ENCODE measurements at regions not wholly inside any gene's neighbourhood (a gene's known extent, or its start where the extent isn't known, plus 50 kb on each side); places are given as distances from the start of the nearest gene placed in this dataset.

DNA sequence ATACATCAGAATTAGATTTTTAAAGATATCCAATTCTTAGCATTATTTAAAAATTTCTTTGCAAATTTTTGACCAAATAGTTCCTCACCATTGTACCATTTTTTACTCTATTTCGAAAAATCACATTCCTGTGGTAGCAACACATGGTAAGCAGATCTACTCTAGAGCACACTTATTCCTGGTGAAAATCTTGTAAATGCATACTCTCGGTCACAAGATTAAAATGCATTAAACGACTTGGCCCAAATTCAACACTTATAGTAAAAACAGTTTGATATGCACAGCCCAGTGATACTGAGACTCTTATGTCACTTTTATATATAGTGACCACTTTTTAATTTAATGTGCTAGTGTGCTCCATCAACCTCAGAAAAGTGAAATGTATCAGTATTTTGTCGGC is 208.8 kb upstream of the TARS1 start:
- TF ChIP-seq, protein P1, sequence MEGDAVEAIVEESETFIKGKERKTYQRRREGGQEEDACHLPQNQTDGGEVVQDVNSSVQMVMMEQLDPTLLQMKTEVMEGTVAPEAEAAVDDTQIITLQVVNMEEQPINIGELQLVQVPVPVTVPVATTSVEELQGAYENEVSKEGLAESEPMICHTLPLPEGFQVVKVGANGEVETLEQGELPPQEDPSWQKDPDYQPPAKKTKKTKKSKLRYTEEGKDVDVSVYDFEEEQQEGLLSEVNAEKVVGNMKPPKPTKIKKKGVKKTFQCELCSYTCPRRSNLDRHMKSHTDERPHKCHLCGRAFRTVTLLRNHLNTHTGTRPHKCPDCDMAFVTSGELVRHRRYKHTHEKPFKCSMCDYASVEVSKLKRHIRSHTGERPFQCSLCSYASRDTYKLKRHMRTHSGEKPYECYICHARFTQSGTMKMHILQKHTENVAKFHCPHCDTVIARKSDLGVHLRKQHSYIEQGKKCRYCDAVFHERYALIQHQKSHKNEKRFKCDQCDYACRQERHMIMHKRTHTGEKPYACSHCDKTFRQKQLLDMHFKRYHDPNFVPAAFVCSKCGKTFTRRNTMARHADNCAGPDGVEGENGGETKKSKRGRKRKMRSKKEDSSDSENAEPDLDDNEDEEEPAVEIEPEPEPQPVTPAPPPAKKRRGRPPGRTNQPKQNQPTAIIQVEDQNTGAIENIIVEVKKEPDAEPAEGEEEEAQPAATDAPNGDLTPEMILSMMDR (IDR thresholded peaks at IDR 0.05): no peak

DNA sequence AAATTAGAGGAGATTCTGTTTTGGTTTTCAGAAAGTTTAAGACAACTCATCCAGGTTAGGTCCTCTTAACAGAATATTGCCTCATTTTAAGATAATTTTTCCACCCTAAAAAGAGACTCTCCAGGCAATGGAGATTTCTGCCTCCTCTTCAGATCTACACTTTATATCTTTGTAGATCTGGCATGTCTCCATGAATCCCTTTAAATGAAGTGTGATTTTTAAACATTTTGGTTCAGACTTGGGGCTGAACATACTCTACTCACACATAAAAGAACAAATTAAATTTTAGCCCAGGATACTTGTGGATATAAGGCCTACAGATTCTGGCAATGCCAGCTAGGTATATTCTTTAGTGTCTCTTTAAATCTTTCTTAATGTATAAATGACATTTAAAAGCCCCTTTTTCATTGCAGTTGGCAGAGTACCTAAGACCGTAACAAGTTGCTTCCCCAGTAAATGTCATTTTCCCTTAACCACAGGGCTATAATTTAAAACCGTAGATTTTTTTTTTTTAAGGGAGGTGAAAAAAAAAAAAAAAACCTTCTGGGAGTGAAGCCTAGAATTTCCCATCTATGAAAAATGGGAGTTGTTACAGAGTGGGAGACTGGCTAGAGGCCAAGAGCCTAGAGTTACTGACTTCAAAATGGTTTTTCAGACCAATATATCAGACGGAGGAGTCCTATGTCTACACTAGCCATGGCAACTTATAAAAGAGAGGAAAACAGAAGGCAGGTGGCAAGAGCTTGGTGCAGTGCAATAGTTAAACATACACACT is 207.8 kb upstream of the TARS1 start:
- TF ChIP-seq, protein P1 (IDR thresholded peaks at IDR 0.05): no peak

DNA sequence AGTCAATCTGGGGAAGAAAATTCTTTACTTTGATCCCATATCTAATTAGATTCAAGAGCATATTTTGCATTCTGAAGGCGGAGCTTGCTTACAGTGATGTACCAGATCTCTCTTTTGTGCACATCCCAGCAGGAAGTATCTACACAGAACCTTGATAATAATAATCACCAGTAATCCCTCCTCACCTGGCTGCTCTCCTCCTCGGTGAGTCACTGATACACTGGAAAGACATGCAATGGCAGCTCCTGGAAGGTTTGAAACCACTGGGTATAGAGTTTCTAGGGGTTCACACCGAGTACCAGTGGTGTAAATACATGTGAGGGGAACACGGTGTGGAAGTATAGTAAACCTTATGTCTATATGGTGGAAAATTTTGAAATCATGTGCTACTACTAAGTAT is 205.5 kb upstream of the TARS1 start:
- TF ChIP-seq, protein P1 (IDR thresholded peaks at IDR 0.05): no peak

DNA sequence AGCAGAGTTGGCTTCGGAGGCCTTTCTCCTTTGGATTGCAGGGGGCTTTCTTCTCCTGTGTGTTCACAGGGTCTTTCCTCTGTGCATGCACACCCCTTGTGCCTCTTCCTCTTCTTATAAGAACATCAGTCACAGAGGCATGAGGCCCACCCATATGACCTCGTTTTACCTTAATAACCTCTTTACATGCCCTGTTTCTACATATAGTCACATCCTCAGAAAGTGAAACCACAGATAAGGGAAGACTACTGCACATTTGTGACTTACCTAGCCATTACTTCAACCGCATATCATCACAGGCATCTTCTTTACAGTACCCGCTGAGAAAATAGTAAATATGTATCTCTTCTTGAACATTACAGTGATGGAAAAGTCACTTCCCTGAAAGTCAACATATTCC is 204.9 kb upstream of the TARS1 start:
- TF ChIP-seq, protein P1 (IDR thresholded peaks at IDR 0.05): no peak

DNA sequence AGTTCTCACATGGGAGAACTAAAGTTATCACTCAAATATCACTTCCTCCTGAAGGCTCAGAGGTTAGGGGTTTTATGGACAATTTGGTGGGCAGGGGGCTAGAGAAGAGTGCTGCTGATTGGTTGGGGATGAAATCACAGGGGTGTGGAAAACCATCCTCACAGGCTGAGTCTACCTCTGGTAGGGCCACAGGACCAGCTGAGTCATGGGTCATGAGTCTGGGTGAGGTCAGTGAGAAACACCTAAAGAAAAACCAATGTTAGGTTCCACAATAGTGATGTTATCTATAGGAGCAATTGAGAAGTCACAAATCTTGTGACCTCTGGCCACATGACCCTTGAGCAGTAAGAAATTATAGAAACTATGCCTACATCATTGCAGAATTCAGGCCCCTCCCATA is 203.3 kb upstream of the TARS1 start:
- TF ChIP-seq, protein P1 (IDR thresholded peaks at IDR 0.05): no peak

DNA sequence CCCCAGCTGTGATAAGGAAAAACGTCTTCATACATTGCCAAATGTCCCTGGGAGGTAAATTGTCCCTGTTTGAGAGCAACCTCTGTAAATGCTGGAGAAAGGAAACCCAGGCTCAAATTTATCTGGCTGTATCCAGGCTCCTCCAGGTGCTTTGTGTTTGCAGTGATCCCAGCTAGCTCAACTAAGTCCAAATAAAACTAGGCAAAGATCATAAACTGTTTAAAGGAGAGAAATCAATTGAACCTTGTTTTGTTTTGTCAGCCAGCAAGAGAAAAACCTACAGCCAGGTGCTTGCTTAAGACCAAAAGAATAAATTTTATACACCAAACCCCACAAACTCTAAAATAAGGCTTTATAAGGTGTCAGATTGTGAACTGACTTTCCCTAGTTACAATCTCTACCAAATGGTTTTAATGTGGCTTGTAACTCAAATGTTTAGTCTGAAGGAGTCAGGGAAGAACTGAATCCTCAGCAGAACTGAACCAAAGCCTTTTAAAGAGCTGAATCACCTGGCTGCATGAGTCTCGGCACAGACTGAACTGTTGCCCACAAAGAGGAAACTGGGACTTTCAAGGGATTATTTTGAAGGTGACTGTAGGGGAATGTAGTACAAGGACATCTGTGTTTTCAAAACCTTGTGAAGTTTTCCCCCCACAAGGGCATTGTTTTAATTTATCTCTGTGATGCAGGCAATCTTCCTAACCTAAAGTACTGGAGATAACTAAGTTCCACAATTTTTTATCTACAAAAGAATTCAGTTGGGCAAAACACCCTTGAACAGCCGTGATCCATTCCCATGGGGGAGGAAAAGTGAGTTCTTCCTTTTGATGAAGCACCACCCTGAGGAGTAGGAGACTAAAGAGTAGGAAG is 201.7 kb upstream of the TARS1 start:
- TF ChIP-seq, protein P1 (IDR thresholded peaks at IDR 0.05): no peak

DNA sequence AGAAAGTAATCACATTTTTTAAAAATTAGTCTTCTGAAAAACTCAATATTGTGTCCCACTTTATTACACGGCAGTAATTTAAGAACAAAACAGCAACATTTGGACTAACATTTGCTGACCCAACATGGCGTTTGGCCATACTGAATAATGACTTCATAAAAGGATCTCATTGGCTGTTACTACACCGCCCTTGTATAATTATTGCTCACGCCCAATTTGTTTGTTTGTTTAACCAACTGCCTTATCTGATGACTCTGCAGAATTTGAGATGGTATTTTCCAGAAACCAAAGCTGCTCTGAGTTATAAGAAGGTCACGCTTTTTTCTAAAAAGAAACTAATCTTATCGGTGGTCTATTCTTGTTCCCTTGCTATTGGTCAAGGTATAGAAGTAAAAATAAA is 200.2 kb upstream of the TARS1 start:
- TF ChIP-seq, protein P1 (IDR thresholded peaks at IDR 0.05): no peak
